WI38 (cell line): ENCODE measurements at regions not wholly inside any gene's neighbourhood (a gene's known extent, or its start where the extent isn't known, plus 50 kb on each side); places are given as distances from the start of the nearest gene placed in this dataset.

Source experiments
- H3K4me3 ChIP-seq: 2 replicates; pipeline ENCODE4 v1.5.1; 2011; ENCODE audit warnings: low read depth, mild to moderate bottlenecking, control low read depth, low read length
- TF ChIP-seq, protein P1 (sequence below): IDR thresholded peaks from 2 replicates; pipeline ENCODE4 v1.5.1; 2012; ENCODE audit warnings: low read depth, mild to moderate bottlenecking, control low read depth, low read length

DNA sequence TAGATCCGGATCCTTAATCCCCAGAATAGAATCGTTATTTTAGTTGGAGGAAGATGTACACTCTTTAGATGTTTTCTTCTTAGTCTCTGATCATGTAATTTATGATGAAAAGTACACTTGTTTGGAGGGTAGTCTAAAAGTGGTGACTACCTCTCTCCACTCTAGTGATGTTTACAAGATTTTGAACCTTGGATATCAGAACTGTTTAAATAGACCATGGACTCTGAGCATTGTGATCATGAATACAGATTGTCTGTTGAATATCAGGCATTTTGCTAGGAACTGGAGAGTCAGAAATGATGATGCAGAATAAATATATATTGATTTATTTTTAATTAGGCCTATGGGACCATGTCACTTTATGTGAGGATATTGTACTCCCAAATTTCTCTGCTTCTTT, 706.3 kb upstream of the WWC1 start:
- H3K4me3 ChIP-seq = no peak overlapping the region
- TF ChIP-seq, protein P1, sequence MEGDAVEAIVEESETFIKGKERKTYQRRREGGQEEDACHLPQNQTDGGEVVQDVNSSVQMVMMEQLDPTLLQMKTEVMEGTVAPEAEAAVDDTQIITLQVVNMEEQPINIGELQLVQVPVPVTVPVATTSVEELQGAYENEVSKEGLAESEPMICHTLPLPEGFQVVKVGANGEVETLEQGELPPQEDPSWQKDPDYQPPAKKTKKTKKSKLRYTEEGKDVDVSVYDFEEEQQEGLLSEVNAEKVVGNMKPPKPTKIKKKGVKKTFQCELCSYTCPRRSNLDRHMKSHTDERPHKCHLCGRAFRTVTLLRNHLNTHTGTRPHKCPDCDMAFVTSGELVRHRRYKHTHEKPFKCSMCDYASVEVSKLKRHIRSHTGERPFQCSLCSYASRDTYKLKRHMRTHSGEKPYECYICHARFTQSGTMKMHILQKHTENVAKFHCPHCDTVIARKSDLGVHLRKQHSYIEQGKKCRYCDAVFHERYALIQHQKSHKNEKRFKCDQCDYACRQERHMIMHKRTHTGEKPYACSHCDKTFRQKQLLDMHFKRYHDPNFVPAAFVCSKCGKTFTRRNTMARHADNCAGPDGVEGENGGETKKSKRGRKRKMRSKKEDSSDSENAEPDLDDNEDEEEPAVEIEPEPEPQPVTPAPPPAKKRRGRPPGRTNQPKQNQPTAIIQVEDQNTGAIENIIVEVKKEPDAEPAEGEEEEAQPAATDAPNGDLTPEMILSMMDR = no peak

DNA sequence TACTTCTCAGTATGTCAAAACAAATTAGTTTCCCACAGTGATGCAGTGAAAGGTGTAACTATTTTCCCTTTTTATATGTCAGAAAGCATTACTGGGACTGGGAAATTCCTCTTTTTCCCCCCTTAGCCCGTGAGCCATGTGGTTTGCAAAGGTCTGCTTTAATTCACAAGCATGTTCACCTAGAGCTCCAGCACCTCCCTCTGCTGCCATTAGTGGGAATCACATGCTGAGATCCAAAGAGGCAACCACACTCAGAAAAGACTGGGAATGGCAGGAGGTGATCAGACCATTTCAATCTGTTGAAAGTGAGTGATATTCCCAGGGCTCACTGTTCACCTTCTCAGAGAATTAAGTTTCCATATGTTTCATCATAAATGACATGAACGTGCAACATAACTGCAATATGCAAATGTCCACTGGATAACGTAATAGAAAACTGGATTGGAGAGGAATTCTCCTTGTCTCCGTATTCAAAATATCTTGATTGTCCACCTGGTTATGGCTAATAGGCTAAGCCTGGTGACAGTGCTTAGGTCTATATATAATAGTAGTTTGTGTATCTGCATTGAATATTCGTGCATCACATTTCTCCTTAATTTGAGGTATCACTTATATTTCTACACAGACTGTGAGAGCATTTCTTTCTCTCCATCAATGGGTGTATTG, 703.5 kb upstream of the WWC1 start:
- TF ChIP-seq, protein P1 = peak; percentile 51

DNA sequence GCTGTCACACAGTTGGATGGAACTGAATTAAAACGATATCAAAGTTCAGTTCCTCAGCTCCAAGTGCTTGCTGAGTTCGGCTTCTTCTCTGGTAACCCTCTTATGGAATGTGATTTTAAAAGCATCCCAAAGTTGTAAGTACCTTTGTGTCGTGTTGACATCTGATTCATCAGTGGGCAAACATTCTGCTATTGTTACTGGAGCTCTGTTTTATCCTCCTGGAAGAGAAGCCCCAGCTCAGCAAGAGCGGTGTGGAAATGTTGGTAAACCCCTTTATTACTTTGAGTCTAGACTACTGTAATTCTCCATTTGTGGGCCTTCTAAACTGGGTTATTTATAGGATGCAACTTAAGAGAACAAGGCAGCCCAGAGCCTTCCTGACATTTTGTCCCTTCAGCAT, 699.3 kb upstream of the WWC1 start:
- no peak overlapping the region for H3K4me3 ChIP-seq
- TF ChIP-seq, protein P1 = no peak

More for the DNA sequence above, 703.5 kb upstream of the WWC1 start:
- H3K4me3 ChIP-seq = no peak overlapping the region

DNA sequence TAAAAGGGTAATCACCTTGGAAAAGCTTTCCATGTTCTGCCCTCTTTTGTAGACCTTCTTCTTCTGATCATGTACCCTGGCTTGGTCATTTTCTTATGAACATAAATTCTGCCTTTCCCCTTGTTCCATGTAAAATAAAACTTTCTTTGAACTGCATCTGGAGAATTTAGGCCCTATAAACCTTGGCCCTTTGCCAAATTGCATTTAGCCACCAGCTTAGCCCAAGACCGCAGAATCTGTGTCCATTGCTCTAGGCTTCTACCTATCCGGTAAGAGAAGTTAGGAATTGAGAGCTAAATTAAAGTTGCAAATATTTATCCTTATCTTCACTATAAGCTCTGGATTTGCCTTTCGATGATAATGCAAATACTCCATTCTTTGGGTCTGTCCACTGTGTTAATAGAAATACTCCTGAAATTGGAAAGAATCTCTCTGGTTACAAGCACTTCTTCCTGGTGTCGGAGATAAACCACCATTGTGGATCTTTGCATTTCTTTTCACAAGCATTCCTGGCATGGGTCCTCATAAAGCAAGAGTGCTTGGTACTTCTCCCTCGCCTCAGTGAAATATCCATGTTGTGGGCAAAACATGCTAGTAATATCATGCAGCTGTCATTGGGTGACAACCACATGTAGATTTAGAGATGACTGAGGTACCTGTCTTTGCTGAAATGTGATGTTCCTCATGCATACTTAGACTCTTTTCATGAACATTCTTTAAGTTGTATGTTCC, 698.0 kb upstream of the WWC1 start:
- no peak overlapping the region for H3K4me3 ChIP-seq
- TF ChIP-seq, protein P1 = no peak

DNA sequence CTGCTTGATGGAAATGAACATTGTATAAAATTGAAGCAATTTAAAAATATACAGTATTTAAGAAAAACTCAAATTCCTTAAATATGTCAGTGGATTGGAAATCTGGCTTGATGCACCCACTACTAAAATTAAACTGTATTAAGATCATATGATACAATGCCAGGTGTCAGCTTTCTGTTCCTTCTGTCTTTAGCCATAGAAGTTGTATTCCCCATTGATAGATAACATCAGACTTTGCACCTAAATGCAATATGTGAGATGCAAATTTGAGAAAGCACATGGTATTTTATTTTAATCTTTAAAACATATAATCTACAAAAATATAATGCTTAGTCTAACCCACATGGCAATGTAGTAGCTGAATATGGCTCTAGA, 697.4 kb upstream of the WWC1 start:
- TF ChIP-seq, protein P1 = no peak
- H3K4me3 ChIP-seq = no peak overlapping the region

DNA sequence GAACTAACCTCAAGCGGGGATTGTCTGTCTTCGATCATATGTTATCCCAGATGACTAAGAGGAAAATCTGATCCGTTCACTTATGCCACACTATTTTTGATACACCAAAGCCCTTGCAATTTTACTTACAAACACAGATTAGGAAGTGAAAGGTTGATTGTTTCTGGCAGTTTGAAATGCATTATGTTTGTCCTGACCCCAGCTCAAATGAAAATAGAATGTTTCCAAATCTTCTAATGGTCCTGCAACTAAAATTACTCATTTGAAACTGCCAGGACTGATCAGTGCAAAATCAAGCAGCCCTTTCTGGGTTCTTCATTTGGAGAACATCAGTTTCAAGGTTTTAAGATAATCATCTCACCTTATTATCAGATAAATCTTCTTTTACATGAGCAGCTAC, 696.7 kb upstream of the WWC1 start:
- TF ChIP-seq, protein P1 = no peak
- H3K4me3 ChIP-seq = no peak overlapping the region

DNA sequence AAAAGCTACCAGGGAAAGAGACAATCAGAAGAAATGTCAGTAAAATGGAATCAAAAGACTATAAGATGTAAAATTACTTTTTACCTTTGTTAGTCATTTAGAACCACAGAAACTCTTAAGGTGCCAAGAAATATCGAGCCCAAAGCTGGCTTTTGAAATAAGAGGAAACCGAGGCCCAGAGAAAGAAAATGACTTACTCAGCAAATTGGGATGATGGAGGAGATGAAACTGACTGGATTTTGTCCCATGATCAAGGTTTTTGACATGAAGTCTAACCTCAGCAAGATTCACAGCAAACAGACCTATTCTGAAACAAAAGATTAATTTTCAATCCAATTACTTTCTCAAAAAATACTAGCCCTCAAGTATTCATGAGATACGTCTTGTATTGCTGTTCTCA, 696.2 kb upstream of the WWC1 start:
- H3K4me3 ChIP-seq = no peak overlapping the region

More for the DNA sequence above, 696.2 kb upstream of the WWC1 start:
- TF ChIP-seq, protein P1 = no peak
